RWPE1 (cell line): ENCODE measurements at regions not wholly inside any gene's neighbourhood (a gene's known extent, or its start where the extent isn't known, plus 50 kb on each side); places are given as distances from the start of the nearest gene placed in this dataset.

Source experiments
- CTCF ChIA-PET: fragments of 350-600 bp; sonication (Branson Sonifier 250); formaldehyde crosslinking; extraction: SDS; loops from one replicate; lab custom pipeline; 2021; lab: Yijun Ruan, JAX
- POLR2A ChIA-PET: fragments of 400-600 bp; formaldehyde crosslinking; extraction: SDS; loops from one replicate; lab custom pipeline; 2020; ENCODE audit warnings: antibody characterized with exemption; ENCODE audit not compliant: low non-redundant PET; lab: Yijun Ruan, JAX
- DNase-seq: peaks from one replicate; pipeline ENCODE4 v3.0.0; 2012; ENCODE audit warnings: low spot score
- H3K27ac ChIP-seq: fragments of 450-650 bp; 2 replicates; pipeline ENCODE4 v1.5.1; 2017
- CTCF ChIP-seq: fragments of 450-650 bp; conservative IDR thresholded peaks from 2 replicates; pipeline ENCODE4 v1.5.1; 2017; ENCODE audit warnings: low read depth, mild to moderate bottlenecking

GRCh38 chr3:139751789-139752188 is 74.0 kb upstream of the NMNAT3 start:
- TF ChIP-seq CTCF: no peak

GRCh38 chr3:139746481-139746880 is 68.7 kb upstream of the NMNAT3 start:
- POLR2A ChIA-PET: no interaction called here
- DNase-seq: no peak
- H3K27ac ChIP-seq: no peak overlapping the region
- CTCF ChIA-PET: interaction anchor here (0.6 kb wide), 1 partner anchor 21 kb away, joined by 3 read pairs; no protein-coding TSS in a partner anchor
- TF ChIP-seq CTCF: no peak

More at GRCh38 chr3:139751789-139752188, 74.0 kb upstream of the NMNAT3 start:
- no peak for DNase-seq
- POLR2A ChIA-PET: no interaction called here
- no peak overlapping the region for H3K27ac ChIP-seq
- CTCF ChIA-PET: no interaction called here

- ChIA-PET POLR2A (no interaction called here), CTCF (no interaction called here)
- DNase-seq: peak; percentile 20
- H3K27ac ChIP-seq: no peak overlapping the region
- no peak for TF ChIP-seq CTCF
Observed at GRCh38 chr3:139745831-139746230, 68.1 kb upstream of the NMNAT3 start.

- ChIA-PET POLR2A (no interaction called here), CTCF (no interaction called here)
- H3K27ac ChIP-seq: no peak overlapping the region
- no peak for DNase-seq
- no peak for TF ChIP-seq CTCF
Observed at GRCh38 chr3:139738697-139739096, 60.9 kb upstream of the NMNAT3 start.

- DNase-seq: no peak
- no peak overlapping the region for H3K27ac ChIP-seq
- POLR2A ChIA-PET: no interaction called here
- CTCF ChIA-PET: no interaction called here
- TF ChIP-seq CTCF: no peak
Observed at GRCh38 chr3:139737682-139738361, 60.0 kb upstream of the NMNAT3 start.

- H3K27ac ChIP-seq: no peak overlapping the region
- no peak for DNase-seq
- TF ChIP-seq CTCF: no peak
- CTCF ChIA-PET: no interaction called here
- POLR2A ChIA-PET: no interaction called here
Observed at GRCh38 chr3:139735191-139735590, 57.4 kb upstream of the NMNAT3 start.
